ENCODE measurements at regions not wholly inside any gene's neighbourhood (a gene's known extent, or its start where the extent isn't known, plus 50 kb on each side); places are given as distances from the start of the nearest gene placed in this dataset.

GRCh38 chr2:122105171-122105876, 349.9 kb downstream of the TSN start:
- ChIA-PET POLR2A (no interaction called here), CTCF (no interaction called here)
- TF ChIP-seq CTBP1 (IDR thresholded peaks at IDR 0.05; ENCODE audit: borderline replicate concordance): no peak
- no peak for TF ChIP-seq LEF1 (IDR thresholded peaks at IDR 0.05; ENCODE audit: borderline replicate concordance)
- no peak for TF ChIP-seq FOXM1 (IDR thresholded peaks at IDR 0.05; ENCODE audit: borderline replicate concordance)
- TF ChIP-seq SUZ12 (IDR thresholded peaks at IDR 0.05): no peak
- no peak for TF ChIP-seq NFRKB (IDR thresholded peaks at IDR 0.05)
- no peak for TF ChIP-seq TARDBP (IDR thresholded peaks at IDR 0.05)
- no peak for TF ChIP-seq BHLHE40 (IDR thresholded peaks at IDR 0.05; ENCODE audit: borderline replicate concordance)
- no peak for TF ChIP-seq SP1 (IDR thresholded peaks at IDR 0.05)
- no peak for TF ChIP-seq HDGF (IDR thresholded peaks at IDR 0.05; ENCODE audit: borderline replicate concordance)
- TF ChIP-seq ZNF384 (IDR thresholded peaks at IDR 0.05): no peak
- no peak for TF ChIP-seq ELF4 (IDR thresholded peaks at IDR 0.05)
- TF ChIP-seq L3MBTL2 (conservative IDR thresholded peaks at IDR 0.05): no peak
- TF ChIP-seq FOXA1 (IDR thresholded peaks at IDR 0.05): no peak
- TF ChIP-seq, protein P1, sequence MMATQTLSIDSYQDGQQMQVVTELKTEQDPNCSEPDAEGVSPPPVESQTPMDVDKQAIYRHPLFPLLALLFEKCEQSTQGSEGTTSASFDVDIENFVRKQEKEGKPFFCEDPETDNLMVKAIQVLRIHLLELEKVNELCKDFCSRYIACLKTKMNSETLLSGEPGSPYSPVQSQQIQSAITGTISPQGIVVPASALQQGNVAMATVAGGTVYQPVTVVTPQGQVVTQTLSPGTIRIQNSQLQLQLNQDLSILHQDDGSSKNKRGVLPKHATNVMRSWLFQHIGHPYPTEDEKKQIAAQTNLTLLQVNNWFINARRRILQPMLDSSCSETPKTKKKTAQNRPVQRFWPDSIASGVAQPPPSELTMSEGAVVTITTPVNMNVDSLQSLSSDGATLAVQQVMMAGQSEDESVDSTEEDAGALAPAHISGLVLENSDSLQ (IDR thresholded peaks at IDR 0.05): no peak
- TF ChIP-seq ARNT (IDR thresholded peaks at IDR 0.05): no peak
- no peak for TF ChIP-seq FOXK2 (IDR thresholded peaks at IDR 0.05)
- DNase-seq (ENCODE audit: extremely low spot score): no peak

GRCh38 chr2:122105877-122106206, 350.4 kb downstream of the TSN start:
- CTCF ChIA-PET: no interaction called here

DNA sequence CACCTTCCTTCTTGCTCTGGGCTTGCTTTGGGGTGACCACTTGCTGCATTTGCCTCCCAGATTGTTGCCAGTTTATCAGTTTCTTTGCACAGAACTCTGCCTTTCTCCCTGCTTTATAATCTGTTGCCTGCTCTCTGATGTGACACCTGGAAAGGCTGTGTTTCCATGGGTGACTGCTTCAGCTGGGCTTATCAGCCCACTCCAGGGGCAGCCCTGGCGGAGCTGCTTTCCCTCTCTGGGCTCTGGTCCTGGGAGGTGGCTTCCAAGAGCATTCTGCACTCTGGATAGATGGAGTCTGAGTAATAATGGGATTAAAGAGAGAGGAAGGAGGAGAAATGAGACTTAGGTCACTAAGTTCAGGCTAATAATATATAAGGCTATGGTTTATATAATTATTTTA, 352.7 kb downstream of the TSN start:
- ChIA-PET POLR2A (no interaction called here), CTCF (no interaction called here)
- no peak for DNase-seq (ENCODE audit: extremely low spot score)
- TF ChIP-seq ZNF384 (IDR thresholded peaks at IDR 0.05) (no peak), FOXK2 (IDR thresholded peaks at IDR 0.05) (no peak), ELF4 (IDR thresholded peaks at IDR 0.05) (no peak), SP1 (IDR thresholded peaks at IDR 0.05) (no peak), FOXM1 (IDR thresholded peaks at IDR 0.05; ENCODE audit: borderline replicate concordance) (no peak), CTBP1 (IDR thresholded peaks at IDR 0.05; ENCODE audit: borderline replicate concordance) (no peak), FOXA1 (IDR thresholded peaks at IDR 0.05) (no peak)

More at GRCh38 chr2:122105877-122106206, 350.4 kb downstream of the TSN start:
- POLR2A ChIA-PET: no interaction called here
- TF ChIP-seq, protein P1 (IDR thresholded peaks at IDR 0.05): no peak
- no peak for TF ChIP-seq ELF4 (IDR thresholded peaks at IDR 0.05)
- no peak for TF ChIP-seq L3MBTL2 (conservative IDR thresholded peaks at IDR 0.05)
- no peak for TF ChIP-seq TARDBP (IDR thresholded peaks at IDR 0.05)
- TF ChIP-seq SP1 (IDR thresholded peaks at IDR 0.05): no peak
- no peak for TF ChIP-seq ARNT (IDR thresholded peaks at IDR 0.05)
- TF ChIP-seq LEF1 (IDR thresholded peaks at IDR 0.05; ENCODE audit: borderline replicate concordance): no peak
- no peak for TF ChIP-seq CTBP1 (IDR thresholded peaks at IDR 0.05; ENCODE audit: borderline replicate concordance)
- TF ChIP-seq FOXM1 (IDR thresholded peaks at IDR 0.05; ENCODE audit: borderline replicate concordance): no peak
- no peak for TF ChIP-seq ZNF384 (IDR thresholded peaks at IDR 0.05)
- TF ChIP-seq HDGF (IDR thresholded peaks at IDR 0.05; ENCODE audit: borderline replicate concordance): no peak
- no peak for TF ChIP-seq SUZ12 (IDR thresholded peaks at IDR 0.05)
- TF ChIP-seq NFRKB (IDR thresholded peaks at IDR 0.05): no peak
- no peak for DNase-seq (ENCODE audit: extremely low spot score)

DNA sequence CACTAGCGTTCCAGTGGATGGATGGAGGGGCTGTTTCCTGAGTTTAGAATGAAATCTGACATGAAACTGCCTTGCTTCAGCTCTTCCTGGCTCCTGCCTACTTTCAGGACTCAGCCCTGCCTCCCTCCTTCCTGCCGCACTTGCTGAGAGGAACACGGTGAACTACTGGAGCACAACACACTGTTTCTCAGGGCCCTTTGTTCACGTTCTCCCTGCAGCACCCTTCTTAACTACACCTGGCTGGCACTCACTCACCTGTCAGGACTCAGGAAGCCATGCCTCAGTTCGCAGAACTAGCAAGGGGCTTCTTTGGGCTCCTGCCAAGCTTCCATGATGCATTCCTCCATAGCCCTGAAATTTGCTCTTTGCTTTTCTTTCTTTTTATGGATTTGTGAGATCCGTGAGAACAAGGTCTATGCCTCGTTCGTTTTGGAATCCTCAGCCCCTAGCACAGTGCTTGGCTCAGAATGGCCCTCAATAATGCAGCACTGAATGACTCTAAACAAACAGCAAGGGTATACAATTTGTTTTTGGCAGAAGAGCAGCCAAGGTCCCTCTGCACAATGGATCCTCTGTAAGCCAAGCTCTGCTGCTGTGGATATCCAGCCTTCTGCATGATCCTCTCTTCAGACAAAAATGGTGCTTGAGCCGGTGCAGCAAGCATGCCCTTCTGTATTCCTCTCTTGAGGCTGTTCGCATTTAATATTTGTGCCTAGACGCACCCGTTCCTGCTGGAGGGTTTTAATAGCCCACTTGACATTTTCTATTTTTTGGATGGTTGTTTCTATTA, 357.0 kb downstream of the TSN start:
- DNase-seq (ENCODE audit: extremely low spot score): no peak
- CTCF ChIA-PET: interaction anchor here (0.6 kb wide), 1 partner anchor 1642 kb away, joined by 3 read pairs; no protein-coding TSS in a partner anchor
- POLR2A ChIA-PET: no interaction called here
- TF ChIP-seq TARDBP (IDR thresholded peaks at IDR 0.05): no peak
- no peak for TF ChIP-seq CTBP1 (IDR thresholded peaks at IDR 0.05; ENCODE audit: borderline replicate concordance)
- TF ChIP-seq ELF4 (IDR thresholded peaks at IDR 0.05): no peak
- no peak for TF ChIP-seq NFRKB (IDR thresholded peaks at IDR 0.05)
- TF ChIP-seq FOXA1 (IDR thresholded peaks at IDR 0.05): no peak
- no peak for TF ChIP-seq ARNT (IDR thresholded peaks at IDR 0.05)

DNA sequence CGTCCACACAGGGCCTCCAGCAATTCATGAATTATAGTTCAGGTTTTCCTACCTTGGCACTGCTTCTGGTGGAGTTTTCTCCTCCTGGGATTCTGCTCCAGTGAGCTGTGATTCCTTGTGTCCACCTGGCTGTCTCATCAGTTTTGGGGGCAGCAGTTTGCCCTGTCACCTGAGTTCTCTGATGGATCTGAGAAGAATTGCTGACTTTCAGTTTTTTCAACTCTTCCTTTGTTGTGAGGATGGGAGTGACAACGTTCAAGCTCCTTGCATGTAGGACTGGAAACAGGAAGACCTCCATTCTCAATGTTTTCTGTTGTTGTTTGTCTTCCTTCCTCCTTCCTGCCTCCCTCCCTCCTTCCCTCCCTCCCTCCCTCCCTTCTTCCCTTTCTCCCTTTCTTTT, 359.0 kb downstream of the TSN start:
- TF ChIP-seq ELF4 (IDR thresholded peaks at IDR 0.05) (no peak), NFRKB (IDR thresholded peaks at IDR 0.05) (no peak), HDGF (IDR thresholded peaks at IDR 0.05; ENCODE audit: borderline replicate concordance) (no peak), CTBP1 (IDR thresholded peaks at IDR 0.05; ENCODE audit: borderline replicate concordance) (no peak), L3MBTL2 (conservative IDR thresholded peaks at IDR 0.05) (no peak), SP1 (IDR thresholded peaks at IDR 0.05) (no peak), FOXM1 (IDR thresholded peaks at IDR 0.05; ENCODE audit: borderline replicate concordance) (no peak), ARNT (IDR thresholded peaks at IDR 0.05) (no peak), ZNF384 (IDR thresholded peaks at IDR 0.05) (no peak), SUZ12 (IDR thresholded peaks at IDR 0.05) (no peak), FOXA1 (IDR thresholded peaks at IDR 0.05) (no peak), BHLHE40 (IDR thresholded peaks at IDR 0.05; ENCODE audit: borderline replicate concordance) (no peak), TARDBP (IDR thresholded peaks at IDR 0.05) (no peak), FOXK2 (IDR thresholded peaks at IDR 0.05) (no peak), LEF1 (IDR thresholded peaks at IDR 0.05; ENCODE audit: borderline replicate concordance) (no peak)
- TF ChIP-seq, protein P1 (IDR thresholded peaks at IDR 0.05): no peak
- ChIA-PET POLR2A (no interaction called here), CTCF (no interaction called here)
- no peak for DNase-seq (ENCODE audit: extremely low spot score)

All from HEK293T (cell line).